ELF-1 (cell line): ENCODE measurements at regions not wholly inside any gene's neighbourhood (a gene's known extent, or its start where the extent isn't known, plus 50 kb on each side); places are given as distances from the start of the nearest gene placed in this dataset.
"Not testable (repeated sequence)": the region's sequence is repeated elsewhere in the genome, so short reads cannot be mapped to it uniquely, and the experiment has no call there.

ENCODE experiments used
- DNase-seq: peaks from one replicate; pipeline ENCODE4 v3.0.0-alpha.2; 2016; ENCODE audit warnings: low read depth, low spot score

DNA sequence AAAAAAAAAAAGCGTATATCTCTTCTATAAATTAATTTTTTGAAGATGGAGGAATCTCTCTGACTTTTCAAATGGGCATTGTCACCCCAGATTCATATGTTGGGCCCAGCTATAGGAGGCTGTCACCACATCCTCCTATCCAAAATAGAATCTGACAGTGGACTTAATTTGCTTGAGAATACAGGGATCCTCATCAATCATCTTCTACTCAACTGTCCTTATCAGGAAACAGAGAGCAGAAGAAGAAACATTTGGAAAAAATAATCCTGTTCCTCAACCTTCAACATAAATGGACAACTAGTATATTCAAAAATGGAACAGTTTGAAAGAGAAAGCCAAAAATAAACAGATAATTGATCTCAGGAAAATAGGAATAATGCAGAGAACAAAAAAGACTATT lies 725.4 kb upstream of the INTU start:
- no peak for DNase-seq

- DNase-seq = no peak
Measured at GRCh38 chr4:126916049-126916625, 716.6 kb upstream of the INTU start.

- no peak for DNase-seq
Measured at GRCh38 chr4:126916626-126917140, 716.1 kb upstream of the INTU start.

DNA sequence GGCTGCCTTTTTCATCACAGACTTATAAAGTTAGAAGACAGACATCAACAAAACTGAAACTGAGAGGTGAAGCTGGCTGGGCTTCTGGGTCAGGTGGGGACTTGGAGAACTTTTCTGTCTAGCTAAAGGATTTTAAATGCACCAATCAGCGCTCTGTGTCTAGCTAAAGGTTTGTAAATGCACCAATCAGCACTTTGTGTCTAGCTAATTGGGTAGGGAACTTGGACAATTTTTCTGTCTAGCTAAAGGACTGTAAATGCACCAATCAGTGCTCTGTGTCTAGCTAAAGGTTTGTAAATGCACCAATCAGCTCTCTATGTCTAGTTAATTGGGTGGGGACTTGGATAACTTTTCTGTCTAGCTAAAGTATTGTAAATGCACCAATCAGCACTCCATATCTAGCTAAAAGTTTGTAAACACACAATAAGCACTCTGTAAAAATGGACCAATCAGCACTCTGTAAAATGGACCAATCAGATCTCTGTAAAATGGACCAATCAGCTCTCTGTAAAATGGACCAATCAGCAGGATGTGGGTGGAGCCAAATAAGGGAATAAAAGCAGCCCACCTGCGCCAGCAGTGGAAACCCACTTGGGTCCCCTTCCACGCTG lies 710.3 kb upstream of the INTU start:
- DNase-seq = not testable (repeated sequence)

DNA sequence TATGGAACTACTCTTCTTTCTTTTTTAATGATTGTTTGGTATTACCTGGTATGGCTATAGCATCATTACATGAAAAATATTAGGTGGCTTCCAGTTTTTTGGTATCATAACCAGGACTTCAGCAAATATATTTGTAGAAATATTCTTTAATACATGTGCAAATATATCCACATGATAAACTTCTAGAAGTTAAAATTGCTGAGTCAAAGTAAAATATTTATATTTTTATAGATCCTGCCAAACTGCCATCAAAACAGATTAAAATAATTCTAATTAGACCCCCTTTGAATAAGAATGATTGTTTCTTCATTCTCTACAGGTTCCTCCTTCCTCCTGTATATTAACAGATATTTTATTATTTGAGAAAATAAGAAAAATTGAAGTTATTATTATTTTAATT lies 708.5 kb upstream of the INTU start:
- no peak for DNase-seq

- DNase-seq = not testable (repeated sequence)
Measured at GRCh38 chr4:126930059-126930458, 702.7 kb upstream of the INTU start.

DNA sequence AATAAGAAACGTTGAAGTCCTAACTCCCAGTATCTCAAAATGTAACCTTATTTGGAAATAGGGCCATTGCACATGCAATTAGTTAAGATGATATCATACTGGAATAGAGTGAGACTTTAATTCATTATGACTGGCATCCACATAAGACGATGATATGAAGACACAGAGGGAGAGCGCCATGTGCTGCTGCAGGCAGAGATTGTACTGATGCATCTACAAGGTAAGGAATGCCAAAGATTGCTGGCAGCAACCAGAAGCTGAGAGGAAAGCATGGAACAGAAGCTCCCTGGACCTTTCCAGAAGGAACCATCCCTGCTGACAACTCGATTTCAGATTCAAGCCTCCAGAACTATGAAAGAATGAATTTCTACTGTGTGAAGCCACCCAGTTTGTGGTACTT lies 697.0 kb upstream of the INTU start:
- no peak for DNase-seq

GRCh38 chr4:126937342-126937741 lies 695.4 kb upstream of the INTU start:
- no peak for DNase-seq

DNA sequence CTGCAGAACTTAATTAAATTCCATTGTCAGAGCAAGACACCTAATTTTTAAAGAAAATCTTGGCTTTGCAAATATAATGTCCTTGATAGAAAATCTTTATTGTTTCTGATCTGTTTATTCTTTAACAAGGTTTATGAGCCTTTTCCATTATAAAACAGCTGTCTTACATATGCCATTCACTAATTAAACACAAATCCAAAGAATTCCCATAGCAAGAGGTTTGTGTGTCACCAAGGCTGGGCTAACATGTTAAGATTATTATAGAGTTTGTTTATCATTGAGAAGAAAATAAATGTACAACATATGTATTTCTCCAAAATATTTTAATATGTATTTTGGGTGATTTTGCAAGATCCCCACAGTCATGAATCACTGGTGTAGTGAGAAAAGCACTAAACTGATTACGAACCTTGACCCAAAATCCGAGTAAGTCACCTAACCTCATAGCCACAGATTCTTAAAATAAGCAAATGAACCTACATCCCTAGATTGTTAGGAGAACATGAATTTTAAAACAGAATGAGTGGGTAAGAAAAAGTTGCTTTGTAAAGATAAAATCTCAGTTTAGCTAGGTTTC lies 694.8 kb upstream of the INTU start:
- no peak for DNase-seq

DNA sequence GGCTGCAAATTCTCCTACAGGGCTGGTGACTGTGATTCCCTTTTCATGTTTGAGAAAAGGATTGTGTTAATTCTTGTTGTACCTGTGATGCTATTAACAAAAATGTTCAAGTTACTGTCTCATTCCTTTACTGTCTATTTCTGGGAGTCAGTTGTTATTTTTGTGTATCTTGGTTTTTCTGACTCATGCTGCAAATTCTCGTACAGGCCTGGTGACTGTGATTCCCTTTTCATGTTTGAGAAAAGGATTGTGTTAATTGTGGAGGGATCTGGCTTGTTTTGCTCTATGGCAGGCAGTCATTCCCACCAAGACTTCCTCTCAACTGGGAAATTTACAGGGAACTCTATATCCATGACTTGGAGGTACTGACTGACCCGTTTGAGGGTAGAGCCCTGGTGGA lies 693.4 kb upstream of the INTU start:
- peak; percentile 10 for DNase-seq

GRCh38 chr4:126947536-126947935 lies 685.2 kb upstream of the INTU start:
- DNase-seq = no peak

- DNase-seq = no peak
Measured at GRCh38 chr4:126954537-126955291, 678.0 kb upstream of the INTU start.

- peak; percentile 16 for DNase-seq
Measured at GRCh38 chr4:126955292-126956183, 677.2 kb upstream of the INTU start.

DNA sequence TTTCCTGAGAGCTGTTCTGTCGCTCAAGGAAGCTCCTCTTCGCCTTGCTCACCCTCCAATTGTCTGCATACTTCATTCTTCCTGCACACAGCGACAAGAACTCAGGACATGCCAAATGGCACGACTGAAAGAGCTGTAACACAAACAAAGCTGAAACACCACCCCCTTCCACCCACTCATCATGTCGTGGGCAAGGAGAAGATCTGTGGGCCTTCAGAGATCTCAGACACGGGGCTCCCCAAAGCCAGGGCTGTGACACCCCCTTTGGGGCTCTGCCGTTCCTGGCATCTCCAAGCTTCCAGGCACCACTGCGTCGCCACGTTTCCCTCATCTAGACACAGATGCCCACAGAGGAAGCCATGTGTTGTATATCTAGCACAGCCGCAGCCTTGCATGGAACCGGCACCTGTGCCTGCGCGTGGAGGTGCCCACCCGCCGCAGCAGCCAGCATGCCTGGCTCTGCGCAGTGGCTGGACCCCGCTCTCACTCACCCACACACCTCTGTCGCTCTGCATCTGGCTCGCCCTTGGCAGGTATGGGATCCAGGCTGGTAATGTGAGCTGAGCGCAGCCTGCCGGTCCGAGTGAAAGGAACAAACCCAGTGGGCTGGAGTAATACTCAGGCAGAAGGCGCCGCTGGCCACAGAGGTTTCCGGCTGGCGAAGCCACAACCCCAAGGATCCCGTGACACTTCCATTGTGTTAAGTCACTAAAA lies 676.4 kb upstream of the INTU start:
- no peak for DNase-seq

- DNase-seq = no peak
Measured at GRCh38 chr4:126957556-126957955, 675.2 kb upstream of the INTU start.

DNA sequence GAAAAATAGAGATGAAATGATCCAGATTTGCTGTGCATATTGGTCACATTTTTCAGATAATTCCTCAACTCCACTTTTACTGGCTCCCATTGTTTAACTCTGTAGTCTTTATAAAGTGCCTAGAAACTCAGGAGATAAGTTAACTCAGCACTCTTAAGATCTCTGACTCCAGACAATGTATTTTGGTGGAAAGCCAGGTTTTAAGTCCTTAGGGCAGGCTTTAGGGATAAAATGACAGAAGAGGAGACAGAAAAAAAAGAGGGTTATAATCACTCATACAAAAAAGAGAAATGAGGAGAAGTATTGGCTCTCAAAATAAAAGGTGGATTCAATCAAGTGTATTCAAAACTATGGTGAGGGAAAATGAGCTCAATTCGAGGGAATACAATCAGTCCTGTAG lies 674.8 kb upstream of the INTU start:
- no peak for DNase-seq

GRCh38 chr4:126958482-126958881 lies 674.3 kb upstream of the INTU start:
- DNase-seq = no peak

GRCh38 chr4:126959056-126959745 lies 673.6 kb upstream of the INTU start:
- no peak for DNase-seq

GRCh38 chr4:126960760-126961159 lies 672.0 kb upstream of the INTU start:
- no peak for DNase-seq

DNA sequence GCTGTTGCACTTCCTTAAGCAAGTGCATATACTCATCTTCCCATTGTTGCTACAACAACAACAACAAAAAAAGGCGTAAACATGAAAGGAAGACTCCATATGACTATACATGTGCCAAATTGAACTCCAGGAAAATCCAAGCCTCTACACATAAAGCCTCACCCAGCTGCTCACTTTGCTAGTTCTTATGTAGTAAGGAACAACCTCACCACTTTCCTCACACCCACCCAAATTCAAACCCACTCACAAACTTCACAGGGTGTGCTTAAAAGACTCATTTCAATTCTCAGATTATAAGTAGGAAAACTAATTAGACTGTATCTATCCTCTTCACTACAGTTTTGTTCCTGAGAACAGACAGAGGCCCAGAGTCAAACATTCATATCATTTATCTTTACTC lies 671.1 kb upstream of the INTU start:
- DNase-seq = no peak
